ENCODE measurements at regions not wholly inside any gene's neighbourhood (a gene's known extent, or its start where the extent isn't known, plus 50 kb on each side); places are given as distances from the start of the nearest gene placed in this dataset.
"Not testable (repeated sequence)": the region's sequence is repeated elsewhere in the genome, so short reads cannot be mapped to it uniquely, and the experiment has no call there.

GRCh38 chr7:132030086-132030568 lies 473.7 kb upstream of the PODXL start:
- DNase-seq (ENCODE audit: low spot score): no peak

DNA sequence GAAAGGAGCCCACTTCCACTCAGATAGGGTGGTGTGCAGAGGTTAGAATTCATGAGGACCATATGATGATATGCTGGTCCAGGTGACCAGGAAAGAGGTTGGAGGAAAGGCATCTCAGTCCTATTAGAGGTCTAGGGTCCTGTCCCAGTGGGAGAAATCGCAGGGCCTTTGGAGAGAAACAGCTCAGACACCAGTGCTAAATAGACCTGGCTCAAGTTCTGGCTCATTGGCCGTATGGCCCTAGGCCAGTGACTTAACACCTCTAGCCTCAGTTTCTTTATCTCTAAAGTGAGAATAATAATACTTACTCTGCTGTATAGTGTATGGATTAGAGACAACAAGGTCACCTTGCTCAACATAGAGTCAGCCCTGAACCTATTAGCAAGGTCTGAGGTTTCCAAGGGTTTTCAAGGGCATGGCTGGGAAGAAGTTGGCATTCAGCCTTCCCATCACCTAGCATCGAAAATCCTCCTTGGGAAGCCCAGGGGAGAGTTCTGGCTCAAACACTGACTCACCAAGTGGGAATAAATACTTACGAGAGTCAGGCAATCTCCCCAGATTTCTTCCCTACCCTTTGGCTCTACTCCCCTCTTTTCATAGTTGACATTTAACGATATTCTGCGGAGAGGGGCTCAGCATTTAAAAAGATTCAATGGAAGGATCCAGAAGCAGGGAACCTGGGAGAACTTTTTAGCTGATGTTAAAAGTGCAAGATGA lies 473.1 kb upstream of the PODXL start:
- DNase-seq (ENCODE audit: low spot score): no peak

- no peak for DNase-seq (ENCODE audit: low spot score)
Measured at GRCh38 chr7:132028144-132028920, 471.9 kb upstream of the PODXL start.

DNA sequence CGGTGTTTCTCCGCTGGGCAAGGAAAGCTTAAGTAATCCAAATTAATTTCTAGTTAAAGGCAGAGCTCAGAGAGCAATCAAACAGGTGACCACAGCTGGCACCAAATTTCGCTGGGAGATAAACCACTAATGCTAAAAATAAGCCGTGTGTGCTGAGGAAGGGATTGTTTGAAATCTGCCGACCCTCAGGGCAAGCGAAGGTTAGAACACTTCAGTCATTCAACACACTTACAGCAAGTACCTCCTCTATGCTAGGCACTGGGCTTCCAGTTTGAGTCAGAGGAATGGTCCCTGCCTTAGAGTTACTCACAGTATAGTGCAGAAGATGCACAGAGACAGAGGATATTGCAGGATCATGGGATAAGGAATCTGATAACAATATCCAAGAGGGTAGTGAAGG lies 467.9 kb upstream of the PODXL start:
- no peak for DNase-seq (ENCODE audit: low spot score)

DNA sequence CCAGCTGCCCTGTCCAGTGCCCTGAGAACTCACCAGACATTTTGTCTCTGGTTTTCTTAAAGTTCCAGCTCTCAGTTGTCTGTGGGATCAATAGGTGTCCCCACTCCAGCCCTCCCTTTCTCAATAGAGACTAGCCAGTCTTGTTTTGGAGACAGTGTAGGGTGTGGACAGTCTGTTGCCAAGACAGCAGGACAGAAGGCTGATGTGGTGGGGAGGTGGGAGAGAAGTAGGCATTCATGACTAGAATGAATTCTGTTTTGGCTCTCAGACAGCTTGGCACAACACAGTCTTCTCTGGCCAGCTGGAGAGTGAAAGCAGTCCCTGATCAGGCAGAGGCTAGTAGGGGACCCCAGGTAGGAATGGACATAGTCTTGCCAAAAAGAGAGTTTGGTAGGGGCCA lies 467.0 kb upstream of the PODXL start:
- no peak for DNase-seq (ENCODE audit: low spot score)

DNA sequence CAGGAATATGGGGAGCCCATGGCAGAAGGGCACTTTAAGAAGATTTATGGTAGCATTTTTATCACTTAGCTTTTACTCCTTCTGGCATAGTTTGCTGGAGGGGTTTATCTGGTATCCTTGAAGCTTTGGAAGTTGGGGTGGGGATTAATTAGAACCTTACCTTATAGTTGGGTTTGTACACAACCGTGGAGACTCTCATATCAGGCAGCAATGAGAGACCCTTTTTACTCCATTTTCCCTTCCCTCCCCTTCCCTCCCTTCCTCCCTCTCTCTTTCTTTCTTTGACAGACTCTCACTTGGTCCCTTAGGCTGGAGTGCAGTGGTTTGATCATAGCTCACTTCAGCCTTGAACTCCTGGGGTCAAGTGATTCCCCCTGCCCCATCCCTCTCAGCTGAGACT lies 465.8 kb upstream of the PODXL start:
- DNase-seq (ENCODE audit: low spot score): no peak

DNA sequence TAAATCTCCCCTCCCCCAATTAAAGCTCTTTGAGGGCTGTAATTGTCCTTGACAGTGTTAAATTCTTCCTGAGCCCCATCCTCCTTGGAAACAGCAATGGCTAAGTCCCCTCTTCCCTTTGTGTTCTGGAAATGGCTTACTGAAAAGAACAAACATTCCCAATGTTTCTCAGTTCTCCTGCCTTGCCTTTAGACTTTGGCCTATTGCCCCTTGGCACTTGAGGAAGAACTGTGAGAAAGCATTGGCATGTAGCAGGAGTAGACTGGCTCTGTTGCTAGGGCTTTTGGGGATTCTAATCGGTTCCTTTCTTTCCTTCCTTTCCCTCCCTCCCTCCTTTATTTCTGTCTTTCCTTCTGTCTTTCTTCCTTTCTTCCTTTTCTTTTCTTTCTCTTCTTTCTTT lies 463.3 kb upstream of the PODXL start:
- DNase-seq (ENCODE audit: low spot score): no peak

GRCh38 chr7:132009778-132010177 lies 453.4 kb upstream of the PODXL start:
- no peak for DNase-seq (ENCODE audit: low spot score)

- no peak for DNase-seq (ENCODE audit: low spot score)
Measured at GRCh38 chr7:132004529-132004928, 448.1 kb upstream of the PODXL start.

DNA sequence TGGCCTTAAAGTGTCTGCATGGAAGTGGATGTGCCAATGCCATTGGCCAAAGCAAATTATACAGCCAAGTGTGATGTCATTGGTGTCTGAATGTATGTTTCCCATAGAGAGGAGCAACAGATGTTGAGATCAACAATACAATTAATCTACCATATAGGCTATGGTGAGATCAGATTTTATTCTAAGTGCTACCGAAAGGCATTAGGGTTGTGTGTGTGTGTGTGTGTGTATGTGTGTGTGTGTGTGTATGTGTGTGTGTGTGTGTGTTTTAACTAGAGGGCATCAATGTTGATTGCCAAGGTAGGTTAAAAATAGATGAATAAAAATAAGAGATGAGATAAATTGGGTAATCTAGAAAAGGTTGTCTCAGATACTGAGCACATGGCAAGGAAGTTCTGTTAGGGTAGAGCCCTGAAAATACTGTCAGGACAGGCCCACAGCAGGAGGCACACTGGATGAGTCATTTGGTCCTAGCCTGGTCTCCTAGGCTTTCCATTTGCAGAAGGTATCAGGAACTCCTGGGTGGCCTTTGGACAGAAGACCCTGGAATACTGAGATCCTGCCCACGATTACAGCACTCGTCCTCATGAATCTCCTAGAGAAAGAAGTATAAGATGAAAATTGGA lies 446.0 kb upstream of the PODXL start:
- DNase-seq (ENCODE audit: low spot score): no peak

DNA sequence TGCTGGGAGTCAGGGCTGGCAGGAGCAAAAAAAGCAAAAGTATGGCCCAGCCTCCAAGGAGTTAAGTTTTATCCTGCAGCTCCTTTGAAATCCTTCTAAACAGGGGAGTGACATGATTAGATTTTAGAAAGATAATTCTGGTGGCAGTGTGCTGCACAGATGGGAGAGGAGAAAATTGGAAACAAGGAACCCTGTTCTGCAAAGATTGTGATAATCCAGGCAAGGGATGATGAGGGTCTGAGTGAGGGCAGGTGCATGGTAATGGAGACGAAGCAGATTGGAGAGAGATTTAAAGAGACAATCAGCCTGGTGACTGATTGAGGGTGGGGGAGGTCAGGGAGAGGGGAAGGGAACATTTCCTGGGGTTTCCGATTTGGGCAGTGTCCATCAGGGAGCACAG lies 444.7 kb upstream of the PODXL start:
- DNase-seq (ENCODE audit: low spot score): no peak

DNA sequence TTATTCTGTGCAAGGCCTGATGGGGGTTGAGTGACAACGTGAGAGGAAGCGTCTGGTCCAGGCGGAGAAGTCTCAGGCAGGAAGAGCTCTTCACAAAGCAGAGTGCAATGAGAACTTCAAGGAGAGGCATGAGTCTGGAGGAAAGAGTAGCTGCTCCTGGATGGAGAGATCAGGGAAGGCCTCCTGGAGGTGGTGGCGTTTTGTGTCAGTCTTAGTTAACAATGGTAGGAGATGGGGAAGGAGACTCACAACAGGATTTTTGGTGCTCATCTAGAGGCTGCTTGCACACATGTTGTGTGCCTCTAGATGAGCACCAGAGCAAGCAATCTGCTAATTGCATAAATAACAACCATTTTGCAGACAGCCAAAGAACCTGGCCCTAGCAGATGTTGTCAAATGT lies 442.8 kb upstream of the PODXL start:
- DNase-seq (ENCODE audit: low spot score): no peak

- no peak for DNase-seq (ENCODE audit: low spot score)
Measured at GRCh38 chr7:131995324-131995723, 438.9 kb upstream of the PODXL start.

GRCh38 chr7:131981069-131981468 lies 424.6 kb upstream of the PODXL start:
- DNase-seq (ENCODE audit: low spot score): not testable (repeated sequence)

DNA sequence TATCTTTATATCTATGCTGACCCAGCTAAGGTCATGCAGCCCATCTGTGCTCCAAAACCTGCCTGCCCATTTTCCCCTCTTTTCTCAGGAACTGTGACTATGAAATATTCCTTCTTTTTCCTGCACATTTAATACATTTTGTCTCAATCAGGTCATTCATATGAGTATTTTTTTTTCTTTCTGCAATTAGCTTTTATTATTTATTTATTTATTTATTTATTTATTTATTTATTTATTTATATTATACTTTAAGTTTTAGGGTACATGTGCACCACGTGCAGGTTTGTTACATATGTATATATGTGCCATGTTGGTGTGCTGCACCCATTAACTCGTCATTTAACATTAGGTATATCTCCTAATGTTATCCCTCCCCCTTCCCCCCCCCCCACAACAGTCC lies 421.7 kb upstream of the PODXL start:
- not testable (repeated sequence) for DNase-seq (ENCODE audit: low spot score)

- no peak for DNase-seq (ENCODE audit: low spot score)
Measured at GRCh38 chr7:131976411-131976810, 420.0 kb upstream of the PODXL start.

- DNase-seq (ENCODE audit: low spot score): no peak
Measured at GRCh38 chr7:131974671-131975070, 418.2 kb upstream of the PODXL start.

GRCh38 chr7:131972251-131972650 lies 415.8 kb upstream of the PODXL start:
- DNase-seq (ENCODE audit: low spot score): no peak

DNA sequence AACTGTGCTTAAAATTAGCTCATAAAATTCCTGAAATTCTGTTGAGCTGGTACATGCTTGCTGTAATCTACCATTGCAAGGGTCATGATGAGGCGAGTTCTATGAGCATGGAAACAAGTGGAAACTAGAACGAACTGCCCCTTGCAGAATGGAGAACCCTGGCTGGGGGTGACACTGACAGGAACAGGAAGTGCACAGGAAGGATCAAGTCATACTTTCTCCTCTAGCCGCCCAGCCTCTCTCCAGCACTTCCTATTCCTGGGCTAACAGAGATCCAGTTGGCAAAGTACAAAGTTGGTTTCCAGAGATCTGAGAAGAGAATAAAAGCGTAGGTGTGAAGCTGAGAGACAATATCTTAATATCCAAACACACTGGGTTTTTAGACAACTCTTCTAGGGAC lies 414.2 kb upstream of the PODXL start:
- DNase-seq (ENCODE audit: low spot score): no peak

DNA sequence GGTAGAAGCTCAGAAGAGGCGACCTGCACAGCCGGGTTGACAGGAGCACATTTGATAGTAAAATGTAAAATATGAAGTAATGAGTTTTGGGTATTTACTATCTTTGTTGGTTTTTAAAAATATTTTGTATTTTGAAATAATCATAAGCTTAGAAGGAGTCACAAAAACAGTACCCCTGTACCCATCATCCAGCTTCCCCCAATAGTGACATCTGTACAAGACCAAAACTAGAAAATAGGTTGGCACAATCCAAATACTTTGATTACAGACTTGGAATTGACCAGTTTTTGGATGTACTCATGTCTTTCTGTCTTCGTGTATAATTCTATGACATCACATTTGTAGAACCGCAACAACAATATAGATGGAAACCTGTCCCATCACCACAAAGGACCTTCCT lies 413.1 kb upstream of the PODXL start:
- DNase-seq (ENCODE audit: low spot score): no peak

DNA sequence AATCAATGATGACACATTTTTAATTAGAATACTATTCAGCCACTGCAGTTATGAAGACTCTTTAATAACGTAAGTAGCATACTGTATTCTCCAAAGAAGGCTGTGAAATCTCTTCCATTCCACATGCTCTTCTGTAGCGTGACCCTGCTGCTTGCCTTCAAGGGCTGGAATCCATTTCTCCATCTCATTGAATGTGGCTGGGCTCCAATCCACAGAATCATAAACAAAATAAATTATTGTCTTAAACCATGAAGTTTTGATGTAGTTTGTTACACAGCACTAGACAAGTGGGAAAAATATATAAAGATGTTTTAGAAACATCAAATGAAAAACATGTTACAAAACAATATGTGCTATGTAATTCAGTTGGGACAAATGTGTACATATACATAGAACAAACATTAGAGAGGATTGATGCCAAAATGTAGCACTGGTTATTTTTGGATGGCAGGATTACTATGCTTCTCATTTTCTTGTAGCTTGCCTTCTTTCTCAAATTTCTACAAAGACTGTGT lies 410.8 kb upstream of the PODXL start:
- no peak for DNase-seq (ENCODE audit: low spot score)

GRCh38 chr7:131964203-131964602 lies 407.8 kb upstream of the PODXL start:
- no peak for DNase-seq (ENCODE audit: low spot score)

All from HuH-7.5 (cell line).